ENCODE measurements at regions not wholly inside any gene's neighbourhood (a gene's known extent, or its start where the extent isn't known, plus 50 kb on each side); places are given as distances from the start of the nearest gene placed in this dataset.
"Not testable (repeated sequence)": the region's sequence is repeated elsewhere in the genome, so short reads cannot be mapped to it uniquely, and the experiment has no call there.

DNA sequence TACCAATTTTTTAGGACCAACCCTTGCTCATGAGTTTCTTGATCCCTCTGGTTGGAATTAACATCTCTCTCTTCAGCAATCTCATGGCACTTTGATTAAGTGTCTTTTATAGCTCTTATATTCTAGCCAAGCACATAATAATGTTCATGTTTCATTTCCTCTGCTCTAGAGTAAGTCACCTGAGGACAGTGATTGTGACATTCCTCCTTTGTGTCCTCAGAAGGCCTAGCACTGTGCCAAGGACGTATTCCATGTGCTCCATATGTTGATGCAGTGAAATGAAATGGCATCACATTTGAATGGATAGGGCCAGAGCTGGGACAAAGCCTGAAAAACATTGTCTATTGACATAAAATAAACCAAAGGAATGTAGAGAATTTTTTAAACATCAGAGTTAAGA, 322.8 kb upstream of the PRICKLE1 start:
- intact Hi-C loops (cut with DNase I), result no loop called here
- DNase-seq (ENCODE audit: low spot score), result no peak

GRCh38 chr12:42910656-42911055, 321.1 kb upstream of the PRICKLE1 start:
- DNase-seq (ENCODE audit: low spot score), result no peak
- intact Hi-C loops (cut with DNase I), result no loop called here

DNA sequence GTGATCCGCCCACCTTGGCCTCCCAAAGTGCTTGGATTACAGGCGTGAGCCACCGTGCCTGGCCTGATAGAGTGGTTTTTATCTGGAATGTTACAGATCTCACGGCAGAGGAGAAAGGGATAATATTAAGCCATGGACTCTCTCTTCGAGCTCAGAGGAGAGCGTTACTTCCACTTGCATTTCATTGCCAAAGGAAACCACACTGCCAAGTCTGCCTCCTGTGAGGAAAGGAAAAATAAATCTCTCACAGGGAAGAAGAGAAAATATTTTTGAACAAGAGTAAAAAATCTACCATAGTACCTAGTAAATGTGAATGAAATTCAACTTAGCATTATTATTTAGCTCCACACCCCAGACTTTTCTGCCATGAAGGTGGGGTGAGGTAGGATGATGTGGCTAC, 319.2 kb upstream of the PRICKLE1 start:
- DNase-seq (ENCODE audit: low spot score), result no peak
- intact Hi-C loops (cut with DNase I), result no loop called here

DNA sequence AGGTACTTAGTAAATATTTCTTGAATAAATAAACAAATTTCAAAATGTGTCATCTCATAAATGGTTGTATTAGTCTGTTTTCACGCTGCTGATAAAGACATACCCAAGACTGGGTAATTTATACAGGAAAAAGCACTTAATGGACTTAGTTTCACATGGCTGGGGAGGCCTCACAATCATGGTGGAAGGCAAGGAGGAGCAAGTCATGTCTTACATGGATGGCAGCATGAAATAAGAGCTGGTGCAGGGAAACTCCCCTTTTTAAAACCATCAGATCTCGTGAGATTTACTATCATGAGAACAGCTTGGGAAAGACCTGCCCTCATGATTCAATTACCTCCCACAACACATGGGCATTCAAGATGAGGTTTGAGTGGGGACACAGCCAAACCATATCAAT, 317.3 kb upstream of the PRICKLE1 start:
- intact Hi-C loops (cut with DNase I); DNase-seq (ENCODE audit: low spot score): not testable (repeated sequence)

DNA sequence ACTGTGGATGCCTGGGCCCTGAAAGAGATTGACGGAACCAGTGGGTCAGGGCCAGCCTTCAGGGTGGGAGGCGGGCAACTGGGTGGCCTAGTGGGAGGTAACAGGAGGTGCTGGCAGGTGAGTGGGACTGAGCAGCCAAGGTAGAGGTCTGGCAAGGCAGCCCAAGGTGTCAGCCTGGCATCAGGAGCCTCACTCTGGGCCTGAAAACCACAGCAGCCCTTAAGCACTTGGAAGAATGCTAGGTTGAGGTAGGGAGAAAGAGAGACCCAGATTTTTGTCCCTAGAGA, 315.8 kb upstream of the PRICKLE1 start:
- no peak for DNase-seq (ENCODE audit: low spot score)
- intact Hi-C loops (cut with DNase I), result no loop called here

- intact Hi-C loops (cut with DNase I), result no loop called here
Observed at GRCh38 chr12:42904683-42905418, 315.3 kb upstream of the PRICKLE1 start.

DNA sequence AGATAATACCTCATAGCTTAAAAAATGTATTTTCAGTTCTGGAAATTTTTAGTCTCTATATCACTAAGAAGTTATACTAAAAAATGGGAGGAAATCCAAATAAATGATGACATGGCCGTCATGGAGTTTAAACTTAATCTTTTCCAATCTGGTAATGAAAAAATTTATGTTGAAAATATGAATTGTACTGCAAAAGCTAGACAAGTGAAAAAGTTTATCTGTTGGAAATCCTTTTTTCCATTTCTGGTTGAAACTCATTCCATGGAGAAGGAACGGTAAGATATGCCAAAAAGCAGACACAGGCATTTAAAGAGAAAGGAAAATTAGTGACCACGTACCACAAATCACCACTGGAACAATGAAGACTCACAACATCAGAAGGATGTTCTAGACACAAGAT, 314.2 kb upstream of the PRICKLE1 start:
- intact Hi-C loops (cut with DNase I), result no loop called here
- no peak for DNase-seq (ENCODE audit: low spot score)

More at GRCh38 chr12:42904683-42905418, 315.3 kb upstream of the PRICKLE1 start:
- DNase-seq (ENCODE audit: low spot score), result no peak

DNA sequence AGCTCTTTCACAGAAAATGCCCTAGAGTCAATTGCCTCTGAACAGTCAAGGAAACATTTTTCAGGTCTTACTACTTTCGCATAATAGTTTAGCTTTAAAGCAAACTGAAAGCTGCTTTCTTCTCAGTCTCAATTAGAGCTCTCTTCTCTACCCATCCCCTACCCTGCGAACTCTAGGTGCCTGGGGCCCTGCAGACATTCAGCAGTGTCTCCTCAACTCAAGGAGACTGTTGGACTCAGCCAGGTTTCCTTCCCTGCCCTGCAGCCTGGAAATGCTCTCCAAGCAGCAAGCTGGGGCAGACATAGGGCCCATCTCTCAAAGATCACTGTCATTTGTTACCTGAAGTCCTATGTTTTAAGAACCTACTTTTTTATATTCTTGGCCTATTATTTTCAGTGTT, 312.5 kb upstream of the PRICKLE1 start:
- DNase-seq (ENCODE audit: low spot score), result no peak
- intact Hi-C loops (cut with DNase I), result no loop called here

GRCh38 chr12:42893803-42894202, 304.3 kb upstream of the PRICKLE1 start:
- intact Hi-C loops (cut with DNase I), result no loop called here
- no peak for DNase-seq (ENCODE audit: low spot score)

- intact Hi-C loops (cut with DNase I), result no loop called here
- no peak for DNase-seq (ENCODE audit: low spot score)
Observed at GRCh38 chr12:42892702-42893551, 303.4 kb upstream of the PRICKLE1 start.

- DNase-seq (ENCODE audit: low spot score), result no peak
- intact Hi-C loops (cut with DNase I), result no loop called here
Observed at GRCh38 chr12:42887657-42888056, 298.1 kb upstream of the PRICKLE1 start.

GRCh38 chr12:42886160-42886559, 296.6 kb upstream of the PRICKLE1 start:
- no peak for DNase-seq (ENCODE audit: low spot score)
- intact Hi-C loops (cut with DNase I), result no loop called here

DNA sequence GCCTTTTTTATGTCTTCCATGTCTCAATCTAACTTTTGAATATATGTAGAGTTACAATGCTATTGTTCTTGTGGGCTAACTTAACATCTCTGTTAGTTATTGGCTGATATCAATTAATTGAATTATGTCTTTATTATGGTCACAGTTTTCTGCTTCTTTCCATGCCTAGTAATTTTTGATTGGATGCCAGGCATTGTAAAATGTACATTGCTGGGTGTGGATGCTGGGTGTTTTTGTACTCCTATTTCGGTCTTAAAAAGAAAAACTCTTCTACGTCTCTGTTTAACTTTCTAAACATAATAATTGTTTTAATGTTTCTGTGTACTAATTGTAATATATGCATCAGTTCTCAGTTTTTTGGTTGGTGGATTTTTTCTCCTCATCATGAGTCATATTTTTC, 296.1 kb upstream of the PRICKLE1 start:
- no peak for DNase-seq (ENCODE audit: low spot score)
- intact Hi-C loops (cut with DNase I), result no loop called here

- intact Hi-C loops (cut with DNase I), result no loop called here
Observed at GRCh38 chr12:42884116-42884515, 294.6 kb upstream of the PRICKLE1 start.

GRCh38 chr12:42873401-42873800, 283.9 kb upstream of the PRICKLE1 start:
- no peak for DNase-seq (ENCODE audit: low spot score)
- intact Hi-C loops (cut with DNase I), result no loop called here

More at GRCh38 chr12:42884116-42884515, 294.6 kb upstream of the PRICKLE1 start:
- DNase-seq (ENCODE audit: low spot score), result no peak

GRCh38 chr12:42871816-42872215, 282.3 kb upstream of the PRICKLE1 start:
- no peak for DNase-seq (ENCODE audit: low spot score)
- intact Hi-C loops (cut with DNase I), result no loop called here

DNA sequence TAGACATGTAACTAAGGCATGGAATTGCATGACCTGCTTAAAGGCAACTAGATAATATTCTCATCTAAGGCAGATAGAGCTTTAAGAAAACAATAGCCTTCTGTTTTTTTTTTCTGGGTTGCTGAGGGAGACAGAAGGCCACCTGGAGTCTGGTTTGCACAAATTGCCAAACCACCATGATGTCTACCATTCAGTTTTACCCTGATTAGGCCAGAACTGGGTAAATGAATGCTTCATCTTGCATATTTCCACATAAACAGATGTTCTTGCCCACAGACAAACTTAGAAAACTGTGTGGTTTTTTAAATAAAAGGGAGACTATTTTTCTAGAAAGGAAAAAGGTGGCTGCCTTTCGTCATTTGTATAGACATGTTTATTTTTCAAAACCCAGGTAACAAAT, 278.7 kb upstream of the PRICKLE1 start:
- intact Hi-C loops (cut with DNase I), result no loop called here
- no peak for DNase-seq (ENCODE audit: low spot score)

DNA sequence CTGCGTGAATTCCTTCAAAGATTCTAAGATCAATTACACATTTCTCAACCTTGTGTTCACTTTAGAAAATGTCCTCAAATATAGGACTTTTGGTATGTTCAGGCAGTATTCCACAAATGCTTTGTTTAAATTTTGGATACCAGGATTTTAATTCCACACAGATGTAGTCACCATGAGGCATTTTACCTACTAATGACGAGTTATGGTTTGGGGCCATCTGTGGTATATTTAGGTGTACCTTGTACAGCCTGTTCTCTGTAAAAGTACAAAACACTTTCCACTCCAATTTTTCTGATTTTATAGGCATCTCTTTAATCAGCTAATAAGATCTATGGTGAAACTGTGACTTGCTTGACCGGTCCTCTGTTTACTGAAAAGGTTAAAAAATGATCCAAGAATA, 275.7 kb upstream of the PRICKLE1 start:
- DNase-seq (ENCODE audit: low spot score), result no peak
- intact Hi-C loops (cut with DNase I), result no loop called here

DNA sequence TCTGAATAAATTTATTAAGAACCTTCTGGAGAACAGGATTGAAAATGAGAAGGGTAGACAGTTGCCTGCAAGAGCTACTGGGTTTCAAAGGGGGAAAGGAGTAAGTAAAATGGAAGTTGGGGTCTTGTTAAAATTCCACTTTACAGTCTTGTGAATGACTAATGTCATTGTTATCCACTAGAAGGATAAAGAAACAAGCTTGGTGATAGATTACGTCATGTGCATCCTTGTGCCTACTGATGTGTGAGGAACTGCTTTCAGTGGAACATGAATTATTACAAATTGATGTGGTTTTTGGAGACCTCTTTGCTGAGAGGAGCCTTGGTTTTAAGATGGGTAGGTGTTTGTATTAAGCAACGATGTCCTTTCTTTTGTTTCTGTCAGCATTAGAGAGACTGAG, 272.5 kb upstream of the PRICKLE1 start:
- intact Hi-C loops (cut with DNase I), result no loop called here
- no peak for DNase-seq (ENCODE audit: low spot score)

- intact Hi-C loops (cut with DNase I); DNase-seq (ENCODE audit: low spot score): not testable (repeated sequence)
Observed at GRCh38 chr12:42860331-42860730, 270.8 kb upstream of the PRICKLE1 start.

DNA sequence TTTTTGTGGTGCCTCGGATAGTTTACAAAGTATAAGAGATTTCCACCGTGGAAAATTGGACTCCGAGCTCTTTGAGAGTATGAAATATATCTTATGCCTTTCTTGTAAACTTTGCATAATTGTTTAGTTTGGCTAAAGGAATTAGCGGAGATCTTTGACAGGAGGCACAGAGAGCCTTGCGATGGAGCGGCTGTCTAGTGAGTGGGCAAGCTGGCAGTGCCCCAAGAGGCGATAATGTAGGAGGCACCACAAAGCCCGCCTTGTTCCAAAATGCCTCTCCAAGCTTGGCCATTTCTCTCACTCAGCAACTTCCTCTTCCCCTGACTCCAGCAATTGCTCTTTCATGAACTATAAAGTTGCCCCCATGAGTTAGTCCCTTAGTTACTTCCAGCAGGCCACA, 270.1 kb upstream of the PRICKLE1 start:
- intact Hi-C loops (cut with DNase I), result no loop called here
- no peak for DNase-seq (ENCODE audit: low spot score)

Measured in posterior vena cava (tissue), 2 donors.